ENCODE measurements at regions not wholly inside any gene's neighbourhood (a gene's known extent, or its start where the extent isn't known, plus 50 kb on each side); places are given as distances from the start of the nearest gene placed in this dataset.

- TF ChIP-seq EZH2 (IDR thresholded peaks at IDR 0.05; ENCODE audit: insufficient read depth, poor library complexity, severe bottlenecking) (no peak), EZH2phosphoT487 (IDR thresholded peaks at IDR 0.05; ENCODE audit: insufficient read depth, low read depth) (no peak)
Observed at GRCh38 chr10:62501547-62501946, 127.4 kb downstream of the ZNF365 start.

Data from GM23248 (cell line).